DOHH2 (cell line): ENCODE measurements at regions not wholly inside any gene's neighbourhood (a gene's known extent, or its start where the extent isn't known, plus 50 kb on each side); places are given as distances from the start of the nearest gene placed in this dataset.

ENCODE experiments used
- H3F3A ChIP-seq: fragments of 200-600 bp; sonication (generic), shearing (Covaris generic); 2 replicates; pipeline ENCODE4 v1.6.0; 2016; ENCODE audit warnings: antibody characterized with exemption, mild to moderate bottlenecking; ENCODE audit not compliant: control insufficient read depth, insufficient read depth
- H3K27ac ChIP-seq: fragments of 200-600 bp; sonication (generic); 2 replicates; pipeline ENCODE4 v1.5.1; 2014; ENCODE audit warnings: low read depth, mild to moderate bottlenecking, low read length, moderate library complexity
- H3K27me3 ChIP-seq: fragments of 200-600 bp; sonication (generic); 2 replicates; pipeline ENCODE4 v1.6.1; 2014; ENCODE audit warnings: mild to moderate bottlenecking, low read length, mixed read lengths; ENCODE audit not compliant: control insufficient read depth
- H3K36me3 ChIP-seq: fragments of 200-600 bp; sonication (generic); 2 replicates; pipeline ENCODE4 v1.6.1; 2014; ENCODE audit warnings: mild to moderate bottlenecking, low read length, moderate library complexity, mixed read lengths; ENCODE audit not compliant: control insufficient read depth
- H3K4me1 ChIP-seq: fragments of 200-600 bp; sonication (generic); 2 replicates; pipeline ENCODE4 v1.6.1; 2014; ENCODE audit warnings: mild to moderate bottlenecking, low read length, mixed read lengths; ENCODE audit not compliant: control insufficient read depth
- H3K4me2 ChIP-seq: fragments of 200-600 bp; sonication (generic); 2 replicates; pipeline ENCODE4 v1.6.0; 2014; ENCODE audit warnings: mild to moderate bottlenecking, low read length, moderate library complexity
- H3K4me3 ChIP-seq: fragments of 200-600 bp; sonication (generic); 2 replicates; pipeline ENCODE4 v1.5.1; 2014; ENCODE audit warnings: mild to moderate bottlenecking, low read length, mixed read lengths
- H3K79me2 ChIP-seq: fragments of 200-600 bp; sonication (generic); 2 replicates; pipeline ENCODE4 v1.6.1; 2014; ENCODE audit warnings: mild to moderate bottlenecking, low read length, mixed read lengths; ENCODE audit not compliant: control insufficient read depth
- H3K9me2 ChIP-seq: fragments of 200-600 bp; sonication (generic); replicated peaks from 2 replicates; pipeline ENCODE4 v1.6.1; 2014; ENCODE audit warnings: mild to moderate bottlenecking, low read length, mixed read lengths; ENCODE audit not compliant: control insufficient read depth
- H3K9me3 ChIP-seq: fragments of 200-600 bp; sonication (generic); 2 replicates; pipeline ENCODE4 v1.6.1; 2014; ENCODE audit warnings: antibody characterized with exemption, low read length, mixed read lengths; ENCODE audit not compliant: control insufficient read depth, insufficient read depth
- H4K20me1 ChIP-seq: fragments of 200-600 bp; sonication (generic); 2 replicates; pipeline ENCODE4 v1.6.0; 2014; ENCODE audit warnings: low read depth, mild to moderate bottlenecking, antibody characterized with exemption, low read length, moderate library complexity; ENCODE audit not compliant: control insufficient read depth, insufficient read depth
- EZH2phosphoT487 ChIP-seq: fragments of 200-600 bp; sonication (generic); IDR thresholded peaks from 2 replicates; pipeline ENCODE4 v1.6.1; 2017; ENCODE audit warnings: borderline replicate concordance, mild to moderate bottlenecking, antibody characterized with exemption, low read length, moderate library complexity, mixed read lengths
- TF ChIP-seq, protein P1 (sequence below): fragments of 200-600 bp; sonication (generic); IDR thresholded peaks from one replicate; pipeline ENCODE4 v1.5.1; 2014; ENCODE audit warnings: antibody characterized with exemption, mild to moderate bottlenecking, low read depth, low read length; ENCODE audit not compliant: poor library complexity, severe bottlenecking

DNA sequence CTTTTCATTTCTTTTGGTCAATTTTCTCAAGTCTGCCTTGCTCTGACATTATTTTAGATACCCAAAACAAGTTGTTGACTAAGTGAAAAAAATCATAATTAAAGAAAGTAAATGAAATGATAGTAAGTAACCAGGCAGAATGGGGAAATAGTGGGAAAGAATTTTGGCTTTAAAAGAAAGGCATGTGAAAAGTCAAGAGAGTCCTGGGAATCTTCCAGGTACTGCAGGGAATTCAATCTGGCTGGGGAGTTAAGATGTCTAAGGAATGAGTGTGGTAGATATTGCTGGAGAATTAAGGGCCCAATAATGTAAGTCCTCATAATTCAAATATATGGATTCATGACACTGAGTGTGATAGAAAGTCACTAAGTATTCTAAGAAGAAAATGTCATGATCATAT is 123.1 kb upstream of the PAPPA start:
- no peaks in the 10 kb centered on the region for H3K4me1 ChIP-seq
- H3K27ac ChIP-seq: no peak overlapping the region
- no peaks in the 10 kb centered on the region for H3K27me3 ChIP-seq
- no peaks in the 10 kb centered on the region for H3K79me2 ChIP-seq
- H3K9me3 ChIP-seq: no peaks in the 10 kb centered on the region
- no peak overlapping the region for H3K4me2 ChIP-seq
- no peak for TF ChIP-seq EZH2phosphoT487
- TF ChIP-seq, protein P1, sequence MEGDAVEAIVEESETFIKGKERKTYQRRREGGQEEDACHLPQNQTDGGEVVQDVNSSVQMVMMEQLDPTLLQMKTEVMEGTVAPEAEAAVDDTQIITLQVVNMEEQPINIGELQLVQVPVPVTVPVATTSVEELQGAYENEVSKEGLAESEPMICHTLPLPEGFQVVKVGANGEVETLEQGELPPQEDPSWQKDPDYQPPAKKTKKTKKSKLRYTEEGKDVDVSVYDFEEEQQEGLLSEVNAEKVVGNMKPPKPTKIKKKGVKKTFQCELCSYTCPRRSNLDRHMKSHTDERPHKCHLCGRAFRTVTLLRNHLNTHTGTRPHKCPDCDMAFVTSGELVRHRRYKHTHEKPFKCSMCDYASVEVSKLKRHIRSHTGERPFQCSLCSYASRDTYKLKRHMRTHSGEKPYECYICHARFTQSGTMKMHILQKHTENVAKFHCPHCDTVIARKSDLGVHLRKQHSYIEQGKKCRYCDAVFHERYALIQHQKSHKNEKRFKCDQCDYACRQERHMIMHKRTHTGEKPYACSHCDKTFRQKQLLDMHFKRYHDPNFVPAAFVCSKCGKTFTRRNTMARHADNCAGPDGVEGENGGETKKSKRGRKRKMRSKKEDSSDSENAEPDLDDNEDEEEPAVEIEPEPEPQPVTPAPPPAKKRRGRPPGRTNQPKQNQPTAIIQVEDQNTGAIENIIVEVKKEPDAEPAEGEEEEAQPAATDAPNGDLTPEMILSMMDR: no peak
- H3F3A ChIP-seq: no peaks in the 10 kb centered on the region
- H3K9me2 ChIP-seq: no peaks in the 10 kb centered on the region
- H3K36me3 ChIP-seq: no peaks in the 10 kb centered on the region
- H3K4me3 ChIP-seq: no peak overlapping the region
- H4K20me1 ChIP-seq: no peaks in the 10 kb centered on the region

DNA sequence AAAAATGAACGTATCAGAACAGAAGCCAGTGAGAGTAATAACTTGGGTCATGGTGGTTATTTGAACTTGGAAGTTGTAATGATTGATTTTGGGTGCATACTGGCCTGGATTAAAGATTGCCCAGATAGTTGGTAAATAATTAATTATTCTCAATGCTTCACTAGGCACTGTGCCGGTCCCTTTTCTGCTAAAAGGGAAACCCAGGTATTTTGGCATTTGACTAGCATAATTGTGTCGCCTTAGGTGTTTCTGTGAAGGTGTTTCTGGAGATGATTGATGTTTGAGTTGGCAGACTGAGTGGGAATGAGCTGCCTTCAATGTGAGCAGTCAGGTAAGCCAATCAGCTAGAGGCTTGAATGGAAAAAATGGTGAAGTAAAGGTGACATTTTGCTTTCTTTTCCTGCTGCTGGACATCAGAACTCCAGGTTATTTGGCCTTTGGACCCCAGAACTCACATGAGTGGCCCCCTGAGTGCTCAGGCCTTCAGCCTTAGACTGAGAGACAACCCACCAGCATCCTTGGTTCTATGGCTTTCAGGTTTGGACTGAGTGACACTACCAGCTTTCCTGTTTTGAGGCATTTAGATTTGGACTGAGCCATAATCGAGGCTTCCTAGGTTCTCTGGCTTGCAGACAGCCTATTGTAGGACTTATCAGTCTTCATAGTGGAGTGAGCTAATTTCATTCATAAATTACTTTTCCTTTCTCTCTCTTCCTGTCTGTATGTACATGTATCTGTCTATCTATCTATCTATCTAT is 120.7 kb upstream of the PAPPA start:
- H3K27ac ChIP-seq: no peak overlapping the region
- H3K27me3 ChIP-seq: no peaks in the 10 kb centered on the region

DNA sequence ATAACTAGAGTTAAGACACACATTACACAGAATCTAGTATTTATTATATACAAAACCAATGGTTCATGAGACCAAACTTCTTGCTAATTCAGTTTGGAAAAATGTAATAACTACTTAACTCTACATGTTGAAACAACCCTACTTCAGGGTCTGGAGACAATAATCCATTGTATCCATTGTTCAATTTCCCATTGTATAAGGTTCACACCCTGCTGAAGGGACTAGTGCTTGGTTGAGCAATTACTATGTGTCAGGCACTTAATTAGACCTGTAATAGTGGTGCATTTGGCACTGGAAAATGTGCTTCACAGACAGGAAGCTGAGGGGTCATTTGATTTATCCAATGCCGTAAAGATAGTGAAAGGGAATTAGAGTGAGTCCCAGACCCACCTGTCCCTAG is 114.3 kb upstream of the PAPPA start:
- Histone ChIP-seq H3K4me2 (no peak overlapping the region), H3K4me1 (no peaks in the 10 kb centered on the region), H4K20me1 (no peaks in the 10 kb centered on the region), H3F3A (no peaks in the 10 kb centered on the region), H3K27ac (no peak overlapping the region), H3K9me3 (no peaks in the 10 kb centered on the region), H3K4me3 (no peak overlapping the region), H3K27me3 (no peaks in the 10 kb centered on the region), H3K9me2 (no peaks in the 10 kb centered on the region), H3K79me2 (no peaks in the 10 kb centered on the region), H3K36me3 (no peaks in the 10 kb centered on the region)
- TF ChIP-seq, protein P1: no peak
- no peak for TF ChIP-seq EZH2phosphoT487

More for the DNA sequence above, 120.7 kb upstream of the PAPPA start:
- Histone ChIP-seq H3K4me3 (no peak overlapping the region), H3K9me3 (no peaks in the 10 kb centered on the region), H3K4me1 (no peaks in the 10 kb centered on the region), H3K9me2 (no peaks in the 10 kb centered on the region), H3F3A (no peaks in the 10 kb centered on the region), H3K36me3 (no peaks in the 10 kb centered on the region), H3K79me2 (no peaks in the 10 kb centered on the region), H4K20me1 (no peaks in the 10 kb centered on the region), H3K4me2 (no peak overlapping the region)
- TF ChIP-seq, protein P1: no peak
- no peak for TF ChIP-seq EZH2phosphoT487
